ENCODE measurements at regions not wholly inside any gene's neighbourhood (a gene's known extent, or its start where the extent isn't known, plus 50 kb on each side); places are given as distances from the start of the nearest gene placed in this dataset.

GRCh38 chr14:22168092-22168955 lies 420.7 kb downstream of the DAD1 start:
- TF ChIP-seq FOXM1 (IDR thresholded peaks at IDR 0.05; ENCODE audit: borderline replicate concordance) = no peak
- no peak for TF ChIP-seq ARNT (IDR thresholded peaks at IDR 0.05)

Measured in HEK293T (cell line).